ENCODE measurements at regions not wholly inside any gene's neighbourhood (a gene's known extent, or its start where the extent isn't known, plus 50 kb on each side); places are given as distances from the start of the nearest gene placed in this dataset.

GRCh38 chr5:145178641-145179523 lies 656.3 kb downstream of the PRELID2 start (continued):
- TF ChIP-seq ZNF462 (CRISPR knock-in tag; IDR thresholded peaks at IDR 0.05) (no peak; the same call in 1 of the 2 replicates), POLR2AphosphoS5 (IDR thresholded peaks at IDR 0.05; ENCODE audit: low read depth) (no peak), EZH2phosphoT487 (IDR thresholded peaks at IDR 0.05; ENCODE audit: unreplicated experiment) (no peak), ZNF331 (CRISPR knock-in tag; IDR thresholded peaks at IDR 0.05; ENCODE audit: low read depth) (no peak)

GRCh38 chr5:145176041-145176440 lies 659.1 kb downstream of the PRELID2 start:
- no peaks in the 10 kb centered on the region for H3K9me2 ChIP-seq (ENCODE audit: insufficient read depth)
- no peak overlapping the region for H2AFZ ChIP-seq
- DNase-seq (ENCODE audit: low spot score), result no peak
- H3K79me2 ChIP-seq (replicated peaks; ENCODE audit: insufficient read depth), result no peaks in the 10 kb centered on the region
- H3K4me2 ChIP-seq, result no peak overlapping the region
- Mint-ChIP-seq H3K4me3 (no peak overlapping the region), H3K9me3 (no peaks in the 10 kb centered on the region), H3K27ac (no peak overlapping the region), H3K36me3 (ENCODE audit: low read depth) (no peaks in the 10 kb centered on the region), H3K4me1 (peaks cover 34% of the 10 kb centered on the region), H3K27me3 (ENCODE audit: insufficient read depth, low read depth, poor library complexity) (peaks cover 4% of the 10 kb centered on the region)
- H3F3A ChIP-seq (replicated peaks; ENCODE audit: low read depth), result no peaks in the 10 kb centered on the region
- no peaks in the 10 kb centered on the region for H3K36me3 ChIP-seq (ENCODE audit: insufficient read depth)
- H3K27me3 ChIP-seq (ENCODE audit: insufficient read depth), result no peaks in the 10 kb centered on the region
- H3K4me3 ChIP-seq, result no peak overlapping the region
- H3K27ac ChIP-seq (ENCODE audit: low read depth), result no peak overlapping the region
- H4K20me1 ChIP-seq (replicated peaks; ENCODE audit: insufficient read depth), result no peaks in the 10 kb centered on the region
- ATAC-seq, result no peak
- H3K4me1 ChIP-seq (ENCODE audit: insufficient read depth), result peaks cover 31% of the 10 kb centered on the region
- no peak for TF ChIP-seq EZH2 (IDR thresholded peaks at IDR 0.05; ENCODE audit: low read depth, unreplicated experiment)
- no peak for TF ChIP-seq NANOG (IDR thresholded peaks at IDR 0.05; ENCODE audit: borderline replicate concordance)
- no peak for TF ChIP-seq STAT1 (IDR thresholded peaks at IDR 0.05; ENCODE audit: unreplicated experiment)
- TF ChIP-seq ZNF331 (CRISPR knock-in tag; IDR thresholded peaks at IDR 0.05; ENCODE audit: low read depth), result no peak
- no peak for TF ChIP-seq ZNF114 (CRISPR knock-in tag; IDR thresholded peaks at IDR 0.05)

Data from GM23338 (cell line).